ENCODE measurements at regions not wholly inside any gene's neighbourhood (a gene's known extent, or its start where the extent isn't known, plus 50 kb on each side); places are given as distances from the start of the nearest gene placed in this dataset.

- no peak for DNase-seq (ENCODE audit: low read depth)
These were observed 98.7 kb upstream of the SLC4A4 start for GRCh38 chr4:71240094-71240493.

GRCh38 chr4:71241501-71242288 lies 97.1 kb upstream of the SLC4A4 start:
- DNase-seq (ENCODE audit: low read depth): no peak

GRCh38 chr4:71243091-71243833 lies 95.6 kb upstream of the SLC4A4 start:
- DNase-seq (ENCODE audit: low read depth): no peak

GRCh38 chr4:71247706-71248105 lies 91.1 kb upstream of the SLC4A4 start:
- DNase-seq (ENCODE audit: low read depth): no peak

GRCh38 chr4:71251261-71251660 lies 87.6 kb upstream of the SLC4A4 start:
- DNase-seq (ENCODE audit: low read depth): peak; percentile 33

- no peak for DNase-seq (ENCODE audit: low read depth)
These were observed 85.3 kb upstream of the SLC4A4 start for GRCh38 chr4:71253545-71253944.

GRCh38 chr4:71254451-71255012 lies 84.3 kb upstream of the SLC4A4 start:
- peak; percentile 23 for DNase-seq (ENCODE audit: low read depth)

GRCh38 chr4:71255976-71256375 lies 82.8 kb upstream of the SLC4A4 start:
- DNase-seq (ENCODE audit: low read depth): no peak

GRCh38 chr4:71257761-71258160 lies 81.1 kb upstream of the SLC4A4 start:
- no peak for DNase-seq (ENCODE audit: low read depth)

- DNase-seq (ENCODE audit: low read depth): no peak
These were observed 80.5 kb upstream of the SLC4A4 start for GRCh38 chr4:71258323-71258722.

GRCh38 chr4:71259280-71259679 lies 79.5 kb upstream of the SLC4A4 start:
- no peak for DNase-seq (ENCODE audit: low read depth)

- DNase-seq (ENCODE audit: low read depth): peak; percentile 14
These were observed 78.9 kb upstream of the SLC4A4 start for GRCh38 chr4:71259911-71260331.

GRCh38 chr4:71260544-71260943 lies 78.3 kb upstream of the SLC4A4 start:
- no peak for DNase-seq (ENCODE audit: low read depth)

GRCh38 chr4:71261001-71261400 lies 77.8 kb upstream of the SLC4A4 start:
- DNase-seq (ENCODE audit: low read depth): no peak

- peak; percentile 21 for DNase-seq (ENCODE audit: low read depth)
These were observed 77.1 kb upstream of the SLC4A4 start for GRCh38 chr4:71261633-71262121.

- peak; percentile 45 for DNase-seq (ENCODE audit: low read depth)
These were observed 76.7 kb upstream of the SLC4A4 start for GRCh38 chr4:71262161-71262560.

- peak; percentile 49 for DNase-seq (ENCODE audit: low read depth)
These were observed 72.6 kb upstream of the SLC4A4 start for GRCh38 chr4:71266090-71266794.

- DNase-seq (ENCODE audit: low read depth): no peak
These were observed 71.6 kb upstream of the SLC4A4 start for GRCh38 chr4:71267244-71267643.

GRCh38 chr4:71268166-71268565 lies 70.7 kb upstream of the SLC4A4 start:
- DNase-seq (ENCODE audit: low read depth): peak; percentile 62

GRCh38 chr4:71269233-71269632 lies 69.6 kb upstream of the SLC4A4 start:
- peak; percentile 56 for DNase-seq (ENCODE audit: low read depth)

GRCh38 chr4:71270901-71271300 lies 67.9 kb upstream of the SLC4A4 start:
- DNase-seq (ENCODE audit: low read depth): peak; percentile 59

GRCh38 chr4:71272976-71273375 lies 65.8 kb upstream of the SLC4A4 start:
- DNase-seq (ENCODE audit: low read depth): no peak

All from LHCN-M2 (cell line).